Caco-2 (cell line): ENCODE measurements at regions not wholly inside any gene's neighbourhood (a gene's known extent, or its start where the extent isn't known, plus 50 kb on each side); places are given as distances from the start of the nearest gene placed in this dataset.

Experiments
- BruUV-seq: library from RNA; stranded (reverse); fragments of 400-500 nt; replicated peaks from 2 replicates; lab custom pipeline; 2021; lab: Mats Ljungman, UMichigan
- CTCF ChIA-PET: fragments of 300-600 bp; sonication (Branson Sonifier 250); formaldehyde crosslinking; loops from one replicate; lab custom pipeline; 2022; ENCODE audit warnings: antibody characterized with exemption; lab: Charles Lee
- POLR2A ChIA-PET: fragments of 300-600 bp; sonication (Branson Sonifier 250); formaldehyde crosslinking; loops from one replicate; lab custom pipeline; 2022; ENCODE audit warnings: antibody characterized with exemption; lab: Charles Lee
- DNase-seq, 2 experiments: peaks; one replicate each; pipeline versions ENCODE4 v3.0.0 to v3.0.0-alpha.2; 2020 to 2022
- H3K27me3 ChIP-seq: replicated peaks from 2 replicates; pipeline ENCODE4 v1.6.0; 2011; ENCODE audit warnings: low read length; ENCODE audit not compliant: control insufficient read depth, insufficient read depth
- H3K36me3 ChIP-seq: 2 replicates; pipeline ENCODE4 v1.5.1; 2011; ENCODE audit warnings: low read length; ENCODE audit not compliant: control insufficient read depth, insufficient read depth
- H3K4me1 ChIP-seq: fragments of 250-450 bp; sonication (Bioruptor Pico); 2 replicates; pipeline ENCODE4 v1.5.1; 2020; ENCODE audit warnings: mild to moderate bottlenecking
- H3K4me3 ChIP-seq: 2 replicates; pipeline ENCODE4 v1.5.1; 2011; ENCODE audit warnings: low read depth, mild to moderate bottlenecking, control low read depth, low read length
- H3K9me3 ChIP-seq: fragments of 250-450 bp; sonication (Bioruptor Pico); 2 replicates; pipeline ENCODE4 v1.5.1; 2020; ENCODE audit warnings: mild to moderate bottlenecking, moderate library complexity
- H3K27ac Mint-ChIP-seq: one replicate; pipeline ENCODE4 v1.8.0; 2022; ENCODE audit warnings: mixed read lengths; ENCODE audit not compliant: unreplicated experiment
- H3K27me3 Mint-ChIP-seq: one replicate; pipeline ENCODE4 v1.8.0; 2022; ENCODE audit warnings: mixed read lengths; ENCODE audit not compliant: insufficient read depth, unreplicated experiment
- H3K36me3 Mint-ChIP-seq: one replicate; pipeline ENCODE4 v1.8.0; 2022; ENCODE audit warnings: mild to moderate bottlenecking, mixed read lengths; ENCODE audit not compliant: insufficient read depth, unreplicated experiment
- H3K4me1 Mint-ChIP-seq: one replicate; pipeline ENCODE4 v1.8.0; 2022; ENCODE audit warnings: low read depth, mixed read lengths; ENCODE audit not compliant: unreplicated experiment
- H3K4me3 Mint-ChIP-seq: one replicate; pipeline ENCODE4 v1.8.0; 2022; ENCODE audit warnings: mild to moderate bottlenecking, moderate library complexity, mixed read lengths; ENCODE audit not compliant: unreplicated experiment
- H3K9me3 Mint-ChIP-seq: one replicate; pipeline ENCODE4 v1.8.0; 2022; ENCODE audit warnings: mixed read lengths; ENCODE audit not compliant: unreplicated experiment
- intact Hi-C: fragments of 100-400 bp; cut with micrococcal nuclease; formaldehyde crosslinking; loops from one replicate; pipeline ENCODE4 v1.10.0; 2022; ENCODE audit not compliant: unreplicated experiment
- TF ChIP-seq, protein P1 (sequence below), 2 experiments: fragments of 200-600 bp in 1 of 2; IDR thresholded peaks; 1 replicate in 1 of 2; 2 replicates in 1 of 2; pipeline versions ENCODE4 v1.5.1 to v1.8.0; 2011 to 2022; ENCODE audit warnings: antibody characterized with exemption in 1 of 2, control low read depth in 1 of 2, inconsistent platforms in 1 of 2, low read depth in 1 of 2, low read length in 1 of 2, mild to moderate bottlenecking in 1 of 2, moderate library complexity in 1 of 2; ENCODE audit not compliant: insufficient read depth in 1 of 2, severe bottlenecking in 1 of 2, unreplicated experiment in 1 of 2

- H3K4me1 ChIP-seq, result peaks cover 17% of the 10 kb centered on the region
- no peak overlapping the region for H3K4me3 Mint-ChIP-seq
- H3K27me3 Mint-ChIP-seq, result no peaks in the 10 kb centered on the region
- no peaks in the 10 kb centered on the region for H3K9me3 ChIP-seq
- H3K4me1 Mint-ChIP-seq, result peaks cover 14% of the 10 kb centered on the region
- ChIA-PET CTCF (interaction anchor here (1.5 kb wide), 1 partner anchor 9 kb away, joined by 3 read pairs; no protein-coding TSS in a partner anchor), POLR2A (no interaction called here)
- no peaks in the 10 kb centered on the region for H3K36me3 Mint-ChIP-seq
- intact Hi-C loops, result loop anchor here (5.0 to 10.0 kb wide), 3 partner anchors 58 to 483 kb away; no protein-coding TSS in a partner anchor
- TF ChIP-seq, protein P1, sequence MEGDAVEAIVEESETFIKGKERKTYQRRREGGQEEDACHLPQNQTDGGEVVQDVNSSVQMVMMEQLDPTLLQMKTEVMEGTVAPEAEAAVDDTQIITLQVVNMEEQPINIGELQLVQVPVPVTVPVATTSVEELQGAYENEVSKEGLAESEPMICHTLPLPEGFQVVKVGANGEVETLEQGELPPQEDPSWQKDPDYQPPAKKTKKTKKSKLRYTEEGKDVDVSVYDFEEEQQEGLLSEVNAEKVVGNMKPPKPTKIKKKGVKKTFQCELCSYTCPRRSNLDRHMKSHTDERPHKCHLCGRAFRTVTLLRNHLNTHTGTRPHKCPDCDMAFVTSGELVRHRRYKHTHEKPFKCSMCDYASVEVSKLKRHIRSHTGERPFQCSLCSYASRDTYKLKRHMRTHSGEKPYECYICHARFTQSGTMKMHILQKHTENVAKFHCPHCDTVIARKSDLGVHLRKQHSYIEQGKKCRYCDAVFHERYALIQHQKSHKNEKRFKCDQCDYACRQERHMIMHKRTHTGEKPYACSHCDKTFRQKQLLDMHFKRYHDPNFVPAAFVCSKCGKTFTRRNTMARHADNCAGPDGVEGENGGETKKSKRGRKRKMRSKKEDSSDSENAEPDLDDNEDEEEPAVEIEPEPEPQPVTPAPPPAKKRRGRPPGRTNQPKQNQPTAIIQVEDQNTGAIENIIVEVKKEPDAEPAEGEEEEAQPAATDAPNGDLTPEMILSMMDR (IDR thresholded peaks at IDR 0.05; ENCODE audit: insufficient read depth in 1 of 2, low read depth in 1 of 2, low read length in 1 of 2, severe bottlenecking in 1 of 2, unreplicated experiment in 1 of 2), result no peak
- DNase-seq, result no peak
- H3K27me3 ChIP-seq, result no peaks in the 10 kb centered on the region
- H3K36me3 ChIP-seq, result no peaks in the 10 kb centered on the region
- no peak overlapping the region for H3K27ac Mint-ChIP-seq
- BruUV-seq, result no TSS peak
- H3K9me3 Mint-ChIP-seq, result no peaks in the 10 kb centered on the region
- no peak overlapping the region for H3K4me3 ChIP-seq
These were observed 164.7 kb downstream of the SQOR start for GRCh38 chr15:45799508-45799907.

DNA sequence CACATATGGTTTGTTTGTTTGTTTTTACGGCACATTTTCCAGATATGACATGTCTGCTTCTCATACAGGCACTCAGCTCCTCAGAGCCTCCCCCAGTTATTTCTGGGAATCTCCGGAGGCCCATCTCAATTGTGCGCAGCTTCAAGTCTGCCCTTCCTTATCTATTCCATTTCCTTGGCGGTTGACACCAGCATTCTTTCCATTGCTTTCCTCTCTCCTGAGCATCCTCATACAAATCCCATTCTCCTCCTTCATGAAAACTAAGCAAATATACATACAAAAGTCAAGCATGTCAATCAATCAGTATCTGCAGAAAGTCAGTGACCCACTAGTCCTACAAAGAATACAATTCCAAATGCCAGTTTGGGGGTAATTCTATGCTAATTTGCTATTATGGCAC lies 166.7 kb downstream of the SQOR start:
- Mint-ChIP-seq H3K36me3 (no peaks in the 10 kb centered on the region), H3K27me3 (no peaks in the 10 kb centered on the region), H3K27ac (no peak overlapping the region), H3K4me1 (peaks cover 10% of the 10 kb centered on the region), H3K9me3 (peaks cover 5% of the 10 kb centered on the region), H3K4me3 (no peak overlapping the region)
- Histone ChIP-seq H3K4me1 (peaks cover 8% of the 10 kb centered on the region; the same call in 1 of the 2 replicates), H3K9me3 (no peaks in the 10 kb centered on the region), H3K27me3 (no peaks in the 10 kb centered on the region), H3K4me3 (no peak overlapping the region), H3K36me3 (no peaks in the 10 kb centered on the region)
- ChIA-PET CTCF (interaction anchor here (0.5 to 2.3 kb wide), 3 partner anchors 54 to 90 kb away, joined by 3 to 13 read pairs (median 3); no protein-coding TSS in a partner anchor), POLR2A (no interaction called here)
- no TSS peak for BruUV-seq
- intact Hi-C loops, result no loop called here
- DNase-seq, result no peak
- TF ChIP-seq, protein P1 (IDR thresholded peaks at IDR 0.05; ENCODE audit: insufficient read depth in 1 of 2, low read depth in 1 of 2, low read length in 1 of 2, severe bottlenecking in 1 of 2, unreplicated experiment in 1 of 2), result no peak

- Mint-ChIP-seq H3K4me3 (no peak overlapping the region), H3K4me1 (peaks cover 8% of the 10 kb centered on the region), H3K27ac (no peak overlapping the region), H3K36me3 (no peaks in the 10 kb centered on the region), H3K9me3 (peaks cover 9% of the 10 kb centered on the region), H3K27me3 (no peaks in the 10 kb centered on the region)
- BruUV-seq, result no TSS peak
- CTCF ChIA-PET, result interaction anchor here (0.5 to 2.3 kb wide), 4 partner anchors 54 to 97 kb away, joined by 3 to 13 read pairs (median 4); no protein-coding TSS in a partner anchor
- TF ChIP-seq, protein P1 (IDR thresholded peaks at IDR 0.05; ENCODE audit: insufficient read depth in 1 of 2, low read depth in 1 of 2, low read length in 1 of 2, severe bottlenecking in 1 of 2, unreplicated experiment in 1 of 2), result peak in 1 of 2 experiments; percentile 12
- Histone ChIP-seq H3K36me3 (no peaks in the 10 kb centered on the region), H3K4me3 (no peak overlapping the region), H3K9me3 (no peaks in the 10 kb centered on the region), H3K4me1 (peaks cover 8% of the 10 kb centered on the region; the same call in 1 of the 2 replicates), H3K27me3 (no peaks in the 10 kb centered on the region)
- POLR2A ChIA-PET, result no interaction called here
- peak in 1 of 2 experiments; percentile 34 for DNase-seq
- intact Hi-C loops, result loop anchor here (1.0 to 2.0 kb wide), 2 partner anchors 87 to 141 kb away; no protein-coding TSS in a partner anchor
These were observed 167.3 kb downstream of the SQOR start for GRCh38 chr15:45802140-45802539.
